Fibroblast of pulmonary artery (primary cell): ENCODE measurements at regions not wholly inside any gene's neighbourhood (a gene's known extent, or its start where the extent isn't known, plus 50 kb on each side); places are given as distances from the start of the nearest gene placed in this dataset.

ENCODE experiments used
- DNase-seq: peaks from one replicate; pipeline ENCODE4 v3.0.0-alpha.2; 2010; ENCODE audit warnings: low read depth
- H3K4me3 ChIP-seq: replicated peaks from 2 replicates; pipeline ENCODE4 v1.5.1; 2011; ENCODE audit warnings: low read depth, mild to moderate bottlenecking, control low read depth, low read length, moderate library complexity
- CTCF ChIP-seq: IDR thresholded peaks from 2 replicates; pipeline ENCODE4 v1.5.1; 2011; ENCODE audit warnings: mild to moderate bottlenecking, control low read depth, low read length, inconsistent platforms; ENCODE audit errors: missing control alignments

GRCh38 chr22:19643448-19644313, 70.6 kb upstream of the SEPTIN5 start:
- no peak overlapping the region for H3K4me3 ChIP-seq
- DNase-seq = no peak
- no peak for TF ChIP-seq CTCF

- no peak for TF ChIP-seq CTCF
- DNase-seq = no peak
- no peak overlapping the region for H3K4me3 ChIP-seq
Observed at GRCh38 chr22:19644314-19645223, 69.7 kb upstream of the SEPTIN5 start.

- no peak overlapping the region for H3K4me3 ChIP-seq
- TF ChIP-seq CTCF = no peak
- no peak for DNase-seq
Observed at GRCh38 chr22:19645391-19645790, 68.9 kb upstream of the SEPTIN5 start.

GRCh38 chr22:19645905-19646304, 68.4 kb upstream of the SEPTIN5 start:
- TF ChIP-seq CTCF = no peak

GRCh38 chr22:19646383-19646782, 67.9 kb upstream of the SEPTIN5 start:
- no peak overlapping the region for H3K4me3 ChIP-seq
- TF ChIP-seq CTCF = no peak
- DNase-seq = no peak

More at GRCh38 chr22:19645905-19646304, 68.4 kb upstream of the SEPTIN5 start:
- no peak overlapping the region for H3K4me3 ChIP-seq
- DNase-seq = no peak

- no peak for DNase-seq
Observed at GRCh38 chr22:19648419-19648929, 65.8 kb upstream of the SEPTIN5 start.

More at GRCh38 chr22:19648419-19648929, 65.8 kb upstream of the SEPTIN5 start:
- H3K4me3 ChIP-seq = no peak overlapping the region
- no peak for TF ChIP-seq CTCF
